Psoas muscle (tissue), 7 donors: ENCODE measurements at regions not wholly inside any gene's neighbourhood (a gene's known extent, or its start where the extent isn't known, plus 50 kb on each side); places are given as distances from the start of the nearest gene placed in this dataset.
"Not testable (repeated sequence)": the region's sequence is repeated elsewhere in the genome, so short reads cannot be mapped to it uniquely, and the experiment has no call there.

Source experiments
- ATAC-seq, 4 donors: fragments of 200-7000 bp; cut with Tn5 transposase; one replicate each; pipeline ENCODE4 v1.9.1; 2020; ENCODE audit warnings: moderate library complexity in 3 of 4, mild to moderate bottlenecking in 2 of 4
- DNase-seq, 2 donors: peaks; one replicate each; pipeline ENCODE4 v3.0.0-alpha.2; 2020
- H3K27ac ChIP-seq: fragments of 200-600 bp; one replicate; pipeline ENCODE4 v1.8.0; 2022
- H3K27me3 ChIP-seq, 3 donors: fragments of 200-600 bp in 1 of 3; one replicate each; pipeline versions ENCODE4 v1.6.1 to v1.8.0; 2013 to 2022; ENCODE audit warnings: low read length in 2 of 3, mild to moderate bottlenecking in 2 of 3, moderate library complexity in 1 of 3; ENCODE audit not compliant: insufficient read depth in 3 of 3
- H3K36me3 ChIP-seq, 2 donors: fragments of 200-600 bp in 1 of 2; one replicate each; pipeline versions ENCODE4 v1.6.1 to v1.8.0; 2013 to 2022; ENCODE audit warnings: low read depth in 1 of 2, mild to moderate bottlenecking in 1 of 2, moderate library complexity in 1 of 2; ENCODE audit not compliant: insufficient read depth in 1 of 2
- H3K4me1 ChIP-seq: fragments of 200-600 bp; one replicate; pipeline ENCODE4 v1.8.0; 2022
- H3K4me3 ChIP-seq: fragments of 200-600 bp; one replicate; pipeline ENCODE4 v1.8.0; 2022; ENCODE audit warnings: mild to moderate bottlenecking
- H3K9me3 ChIP-seq: fragments of 200-600 bp; one replicate; pipeline ENCODE4 v1.8.0; 2022
- CTCF ChIP-seq: fragments of 200-600 bp; IDR thresholded peaks from one replicate; pipeline ENCODE4 v1.8.0; 2022; ENCODE audit warnings: antibody characterized with exemption
- WGBS, 3 donors: extraction: QIAGEN DNeasy Blood & Tissue Kit; methylation state at CpG; one replicate each; pipeline versions ENCODE4 v1.1.6 to v1.1.7; 2013; 5-methylcytosine and 5-hydroxymethylcytosine counted together
- intact Hi-C, 2 donors: fragments of 100-400 bp; cut with DNase I; formaldehyde crosslinking; loops; one replicate each; pipeline versions ENCODE4 v1.11.0 to v1.14.2; 2022
- donor health status: healthy with polysubstance abuse.
- donor health status: DM: no; HTN: no; CAD: no; lungs with moderate emphysema.
- donor health status: Bipolar disorder and iron deficiency.
- donor health status: healthy.
- donor health status: DM: yes; HTN: yes; CAD: no.
- donor health status: DM: no; HTN: no; CAD: no.
- donor health status: DM: yes; HTN: yes; CAD: no.

- H3K27me3 ChIP-seq, result no peaks in the 10 kb centered on the region
- H3K9me3 ChIP-seq, result no peaks in the 10 kb centered on the region
- H3K4me1 ChIP-seq, result no peaks in the 10 kb centered on the region
- no peak for TF ChIP-seq CTCF
- 68 to 75% (median 69%) methylated on average over 13 of the region's 13 CpGs for WGBS, 3 donors
- ATAC-seq (no peak), DNase-seq (no peak)
- no peaks in the 10 kb centered on the region for H3K36me3 ChIP-seq
- H3K27ac ChIP-seq, result no peak overlapping the region
- intact Hi-C loops, result no loop called here
- H3K4me3 ChIP-seq, result no peak overlapping the region
Observed at GRCh38 chr13:100773923-100774663, 99.5 kb upstream of the TMTC4 start.

GRCh38 chr13:100773429-100773828 is 98.8 kb upstream of the TMTC4 start:
- Histone ChIP-seq H3K4me3 (no peak overlapping the region), H3K4me1 (no peaks in the 10 kb centered on the region), H3K27ac (no peak overlapping the region), H3K36me3 (no peaks in the 10 kb centered on the region), H3K9me3 (no peaks in the 10 kb centered on the region), H3K27me3 (no peaks in the 10 kb centered on the region)
- 83 to 93% (median 87%) methylated on average over 3 of the region's 3 CpGs for WGBS, 3 donors
- ATAC-seq (no peak), DNase-seq (no peak)
- intact Hi-C loops, result no loop called here
- no peak for TF ChIP-seq CTCF

GRCh38 chr13:100767192-100767591 is 92.6 kb upstream of the TMTC4 start:
- TF ChIP-seq CTCF, result no peak
- Histone ChIP-seq H3K36me3 (no peaks in the 10 kb centered on the region), H3K27ac (no peak overlapping the region), H3K4me1 (no peaks in the 10 kb centered on the region), H3K9me3 (no peaks in the 10 kb centered on the region), H3K4me3 (no peak overlapping the region), H3K27me3 (peaks cover 0 to 2% (median 0%) of the 10 kb centered on the region in 3 donors)
- ATAC-seq (no peak), DNase-seq (no peak)
- intact Hi-C loops, result no loop called here
- WGBS, 3 donors, result 82 to 92% (median 82%) methylated on average over 2 of the region's 2 CpGs

- DNase-seq, H3K36me3 ChIP-seq, intact Hi-C loops, H3K27ac ChIP-seq, H3K4me3 ChIP-seq, H3K9me3 ChIP-seq, H3K27me3 ChIP-seq, H3K4me1 ChIP-seq, ATAC-seq: not testable (repeated sequence)
- WGBS, 3 donors, result 62 to 77% (median 76%) methylated on average over 4 of the region's 4 CpGs
Observed at GRCh38 chr13:100766570-100766969, 92.0 kb upstream of the TMTC4 start.

GRCh38 chr13:100764937-100765336 is 90.3 kb upstream of the TMTC4 start:
- Histone ChIP-seq H3K27ac (no peak overlapping the region), H3K27me3 (peaks cover 0 to 2% (median 0%) of the 10 kb centered on the region in 3 donors), H3K4me1 (no peaks in the 10 kb centered on the region), H3K4me3 (no peak overlapping the region), H3K9me3 (no peaks in the 10 kb centered on the region), H3K36me3 (no peaks in the 10 kb centered on the region)
- ATAC-seq (no peak), DNase-seq (no peak)
- no peak for TF ChIP-seq CTCF
- intact Hi-C loops, result no loop called here
- 81 to 85% (median 84%) methylated on average over 9 of the region's 9 CpGs for WGBS, 3 donors

- DNase-seq, H3K9me3 ChIP-seq, ATAC-seq, H3K27ac ChIP-seq, H3K27me3 ChIP-seq, intact Hi-C loops, H3K4me3 ChIP-seq, H3K36me3 ChIP-seq, H3K4me1 ChIP-seq: not testable (repeated sequence)
- 93 to 97% (median 97%) methylated on average over 12 to 14 of the region's 22 CpGs for WGBS, 3 donors
Observed at GRCh38 chr13:100762126-100762525, 87.5 kb upstream of the TMTC4 start.
